ENCODE measurements at regions not wholly inside any gene's neighbourhood (a gene's known extent, or its start where the extent isn't known, plus 50 kb on each side); places are given as distances from the start of the nearest gene placed in this dataset.

GRCh38 chr15:38671675-38672254, 107.2 kb upstream of the RASGRP1 start:
- no peak for FAIRE-seq
- H2AFZ ChIP-seq (ENCODE audit: low read depth, low read length): no peak overlapping the region

More at GRCh38 chr15:38671675-38672254, 107.2 kb upstream of the RASGRP1 start:
- TF ChIP-seq POLR2A (IDR thresholded peaks at IDR 0.05; ENCODE audit: low read depth, low read length) (no peak), EZH2 (IDR thresholded peaks at IDR 0.05; ENCODE audit: borderline replicate concordance, low read depth, low read length, severe bottlenecking) (no peak), POLR2AphosphoS5 (IDR thresholded peaks at IDR 0.05; ENCODE audit: insufficient read depth, low read depth, low read length) (no peak), CTCF (IDR thresholded peaks at IDR 0.05; ENCODE audit: extremely low read depth in 1 of 2, insufficient read depth in 1 of 2, low read depth in 1 of 2, low read length in 2 of 2) (no peak), FOS (IDR thresholded peaks at IDR 0.05; ENCODE audit: borderline replicate concordance, insufficient read depth, low read length) (no peak), MYC (IDR thresholded peaks at IDR 0.05; ENCODE audit: low read depth, low read length) (no peak), JUN (IDR thresholded peaks at IDR 0.05; ENCODE audit: borderline replicate concordance, insufficient read depth, insufficient read length, low read depth) (no peak), MAX (IDR thresholded peaks at IDR 0.05; ENCODE audit: insufficient read depth, insufficient read length) (no peak), GATA2 (IDR thresholded peaks at IDR 0.05; ENCODE audit: insufficient read depth, insufficient read length, low read depth, low read length) (no peak)
- no peak for DNase-seq (ENCODE audit: low read depth, low spot score)
- Histone ChIP-seq H3K4me2 (ENCODE audit: insufficient read depth, low read length) (no peak overlapping the region), H3K27me3 (ENCODE audit: control insufficient read depth in 2 of 2, insufficient read depth in 2 of 2, low read length in 2 of 2) (peaks cover 22 to 33% of the 10 kb centered on the region in 2 experiments), H3K4me1 (ENCODE audit: control insufficient read depth, extremely low read depth, insufficient read depth, low read length) (no peaks in the 10 kb centered on the region), H3K4me3 (replicated peaks in 1 of 3; ENCODE audit: insufficient read depth in 1 of 3, low read depth in 1 of 3, low read length in 3 of 3) (no peak overlapping the region), H3K9me1 (replicated peaks; ENCODE audit: control insufficient read depth, extremely low read depth, insufficient read depth, low read length) (no peaks in the 10 kb centered on the region), H3K79me2 (ENCODE audit: control insufficient read depth, insufficient read depth, low read length) (no peaks in the 10 kb centered on the region), H3K27ac (ENCODE audit: insufficient read depth, low read depth, low read length) (no peak overlapping the region), H3K9me3 (replicated peaks; ENCODE audit: control insufficient read depth, insufficient read depth, low read length) (no peaks in the 10 kb centered on the region), H3K9ac (replicated peaks; ENCODE audit: extremely low read depth, insufficient read depth, low read length) (no peak overlapping the region), H3K36me3 (ENCODE audit: control insufficient read depth in 2 of 2, extremely low read depth in 1 of 2, insufficient read depth in 2 of 2, low read length in 2 of 2) (no peaks in the 10 kb centered on the region), H4K20me1 (replicated peaks; ENCODE audit: control insufficient read depth, extremely low read depth, insufficient read depth, low read length) (no peaks in the 10 kb centered on the region)
- POLR2A ChIA-PET: no interaction called here
- CTCF ChIA-PET: interaction anchor here (1.1 to 2.6 kb wide), 4 partner anchors 12 to 231 kb away, joined by 3 to 11 read pairs (median 8); no protein-coding TSS in a partner anchor
- no TSS peak for BruUV-seq (replicated peaks)
- dilution Hi-C loops (cut with MboI; ENCODE audit: extremely low pct_ligation_motif_present, low sequenced_read_pairs) (no loop called here), intact Hi-C loops (cut with micrococcal nuclease) (no loop called here)

All from endothelial cell of umbilical vein (primary cell).